22Rv1 (cell line): ENCODE measurements at regions not wholly inside any gene's neighbourhood (a gene's known extent, or its start where the extent isn't known, plus 50 kb on each side); places are given as distances from the start of the nearest gene placed in this dataset.

ENCODE experiments used
- CTCF ChIP-seq: fragments of 450-650 bp; IDR thresholded peaks from 2 replicates; pipeline ENCODE4 v1.5.1; 2017; ENCODE audit warnings: mild to moderate bottlenecking
- ZFX ChIP-seq: fragments of 450-650 bp; IDR thresholded peaks from 2 replicates; pipeline ENCODE4 v1.6.1; 2017; ENCODE audit warnings: antibody characterized with exemption, borderline replicate concordance

- TF ChIP-seq CTCF (no peak), ZFX (no peak)
Observed at GRCh38 chr10:125231813-125232475, 71.6 kb upstream of the CTBP2 start.
